Hematopoietic multipotent progenitor cell (in vitro differentiated cells): ENCODE measurements at regions not wholly inside any gene's neighbourhood (a gene's known extent, or its start where the extent isn't known, plus 50 kb on each side); places are given as distances from the start of the nearest gene placed in this dataset.

Experiments used
- DNase-seq, 3 donors: peaks; one replicate each; pipeline ENCODE4 v3.0.0-alpha.2; 2011 to 2015; ENCODE audit warnings: low read depth in 2 of 3, low spot score in 2 of 3

- DNase-seq, result no peak
Observed at GRCh38 chr4:8775121-8775520, 96.5 kb downstream of the HMX1 start.

- DNase-seq, result no peak
Observed at GRCh38 chr4:8774071-8774470, 97.6 kb downstream of the HMX1 start.

GRCh38 chr4:8773124-8773931 lies 98.3 kb downstream of the HMX1 start:
- no peak for DNase-seq

- DNase-seq, result no peak
Observed at GRCh38 chr4:8772499-8773123, 99.0 kb downstream of the HMX1 start.

GRCh38 chr4:8771666-8772065 lies 100.0 kb downstream of the HMX1 start:
- DNase-seq, result no peak

GRCh38 chr4:8771258-8771590 lies 100.4 kb downstream of the HMX1 start:
- DNase-seq, result no peak

GRCh38 chr4:8770518-8771257 lies 101.0 kb downstream of the HMX1 start:
- DNase-seq, result no peak

GRCh38 chr4:8769645-8770517 lies 101.8 kb downstream of the HMX1 start:
- DNase-seq, result no peak

GRCh38 chr4:8768357-8768999 lies 103.2 kb downstream of the HMX1 start:
- DNase-seq, result no peak

GRCh38 chr4:8766610-8767009 lies 105.0 kb downstream of the HMX1 start:
- DNase-seq, result no peak

GRCh38 chr4:8765631-8766590 lies 105.7 kb downstream of the HMX1 start:
- DNase-seq, result no peak

GRCh38 chr4:8765084-8765483 lies 106.6 kb downstream of the HMX1 start:
- no peak for DNase-seq

GRCh38 chr4:8763966-8764901 lies 107.4 kb downstream of the HMX1 start:
- no peak for DNase-seq

GRCh38 chr4:8762951-8763735 lies 108.5 kb downstream of the HMX1 start:
- DNase-seq, result no peak

- no peak for DNase-seq
Observed at GRCh38 chr4:8762356-8762755, 109.3 kb downstream of the HMX1 start.

GRCh38 chr4:8761824-8762205 lies 109.8 kb downstream of the HMX1 start:
- DNase-seq, result no peak

- no peak for DNase-seq
Observed at GRCh38 chr4:8761167-8761823, 110.3 kb downstream of the HMX1 start.
